HG02588 (cell line): ENCODE measurements at regions not wholly inside any gene's neighbourhood (a gene's known extent, or its start where the extent isn't known, plus 50 kb on each side); places are given as distances from the start of the nearest gene placed in this dataset.
"Not testable (repeated sequence)": the region's sequence is repeated elsewhere in the genome, so short reads cannot be mapped to it uniquely, and the experiment has no call there.

Experiments used
- ATAC-seq: cut with Tn5 transposase; IDR thresholded peaks from one replicate; pipeline ENCODE4 v1.9.1; 2021; ENCODE audit warnings: mild to moderate bottlenecking, moderate library complexity; ENCODE audit not compliant: unreplicated experiment

- no peak for ATAC-seq
These were observed 65.2 kb downstream of the DMRT2 start for GRCh38 chr9:1115370-1115769.

GRCh38 chr9:1117439-1117838, 67.3 kb downstream of the DMRT2 start:
- no peak for ATAC-seq

- ATAC-seq, result no peak
These were observed 70.5 kb downstream of the DMRT2 start for GRCh38 chr9:1120500-1121165.

GRCh38 chr9:1125741-1126140, 75.6 kb downstream of the DMRT2 start:
- no peak for ATAC-seq

GRCh38 chr9:1128046-1128445, 77.9 kb downstream of the DMRT2 start:
- no peak for ATAC-seq

GRCh38 chr9:1129382-1129781, 79.2 kb downstream of the DMRT2 start:
- no peak for ATAC-seq

GRCh38 chr9:1140057-1140456, 89.9 kb downstream of the DMRT2 start:
- ATAC-seq, result no peak

GRCh38 chr9:1151691-1152090, 101.5 kb downstream of the DMRT2 start:
- no peak for ATAC-seq

- no peak for ATAC-seq
These were observed 102.0 kb downstream of the DMRT2 start for GRCh38 chr9:1152171-1152570.

- ATAC-seq, result no peak
These were observed 104.6 kb downstream of the DMRT2 start for GRCh38 chr9:1154739-1155138.

- no peak for ATAC-seq
These were observed 105.4 kb downstream of the DMRT2 start for GRCh38 chr9:1155602-1156001.

- ATAC-seq, result no peak
These were observed 106.8 kb downstream of the DMRT2 start for GRCh38 chr9:1156794-1157550.

GRCh38 chr9:1157836-1158235, 107.7 kb downstream of the DMRT2 start:
- ATAC-seq, result no peak

GRCh38 chr9:1170918-1171317, 120.8 kb downstream of the DMRT2 start:
- no peak for ATAC-seq

- ATAC-seq, result no peak
These were observed 121.4 kb downstream of the DMRT2 start for GRCh38 chr9:1171546-1171945.

GRCh38 chr9:1173211-1173610, 123.1 kb downstream of the DMRT2 start:
- ATAC-seq, result no peak

- no peak for ATAC-seq
These were observed 123.8 kb downstream of the DMRT2 start for GRCh38 chr9:1173993-1174392.

- no peak for ATAC-seq
These were observed 129.2 kb downstream of the DMRT2 start for GRCh38 chr9:1179366-1179765.

GRCh38 chr9:1184146-1184545, 134.0 kb downstream of the DMRT2 start:
- ATAC-seq, result no peak

GRCh38 chr9:1187137-1187536, 137.0 kb downstream of the DMRT2 start:
- ATAC-seq, result not testable (repeated sequence)

- ATAC-seq, result not testable (repeated sequence)
These were observed 145.5 kb downstream of the DMRT2 start for GRCh38 chr9:1195636-1196035.

GRCh38 chr9:1198085-1198484, 147.9 kb downstream of the DMRT2 start:
- no peak for ATAC-seq

GRCh38 chr9:1200847-1201251, 150.7 kb downstream of the DMRT2 start:
- ATAC-seq, result no peak
